ENCODE measurements at regions not wholly inside any gene's neighbourhood (a gene's known extent, or its start where the extent isn't known, plus 50 kb on each side); places are given as distances from the start of the nearest gene placed in this dataset.

DNA sequence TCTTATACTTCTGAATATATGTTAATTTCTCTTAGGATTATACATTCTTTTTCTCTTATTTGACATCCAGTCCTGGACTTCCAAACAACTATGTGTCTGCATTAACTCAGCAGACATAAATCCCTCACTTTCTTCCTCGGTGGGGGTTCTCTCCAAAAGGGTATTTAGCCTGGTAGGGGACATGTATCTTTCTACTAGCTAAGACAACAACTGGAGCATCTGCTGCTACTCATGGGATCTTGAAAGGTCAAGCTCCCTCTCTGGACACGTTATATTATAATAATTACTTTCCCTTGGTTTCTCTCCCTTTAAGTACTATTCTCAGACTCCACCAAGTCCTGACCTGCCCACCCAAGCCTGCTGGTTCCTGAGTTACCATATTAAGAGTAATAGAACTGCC is 983.7 kb upstream of the FLRT2 start:
- Histone ChIP-seq H3K4me3 (ENCODE audit: severe bottlenecking) (no peak overlapping the region), H3K27ac (ENCODE audit: poor library complexity, severe bottlenecking) (no peak overlapping the region), H3K27me3 (ENCODE audit: insufficient read depth, poor library complexity, severe bottlenecking) (no peaks in the 10 kb centered on the region), H3K4me1 (ENCODE audit: insufficient read depth, poor library complexity, severe bottlenecking) (no peaks in the 10 kb centered on the region), H3K9me3 (ENCODE audit: severe bottlenecking) (no peaks in the 10 kb centered on the region), H3K36me3 (ENCODE audit: low read depth) (no peaks in the 10 kb centered on the region)
- ATAC-seq (ENCODE audit: low read depth), result no peak
- DNase-seq (ENCODE audit: low spot score), result no peak
- TF ChIP-seq, protein P1, sequence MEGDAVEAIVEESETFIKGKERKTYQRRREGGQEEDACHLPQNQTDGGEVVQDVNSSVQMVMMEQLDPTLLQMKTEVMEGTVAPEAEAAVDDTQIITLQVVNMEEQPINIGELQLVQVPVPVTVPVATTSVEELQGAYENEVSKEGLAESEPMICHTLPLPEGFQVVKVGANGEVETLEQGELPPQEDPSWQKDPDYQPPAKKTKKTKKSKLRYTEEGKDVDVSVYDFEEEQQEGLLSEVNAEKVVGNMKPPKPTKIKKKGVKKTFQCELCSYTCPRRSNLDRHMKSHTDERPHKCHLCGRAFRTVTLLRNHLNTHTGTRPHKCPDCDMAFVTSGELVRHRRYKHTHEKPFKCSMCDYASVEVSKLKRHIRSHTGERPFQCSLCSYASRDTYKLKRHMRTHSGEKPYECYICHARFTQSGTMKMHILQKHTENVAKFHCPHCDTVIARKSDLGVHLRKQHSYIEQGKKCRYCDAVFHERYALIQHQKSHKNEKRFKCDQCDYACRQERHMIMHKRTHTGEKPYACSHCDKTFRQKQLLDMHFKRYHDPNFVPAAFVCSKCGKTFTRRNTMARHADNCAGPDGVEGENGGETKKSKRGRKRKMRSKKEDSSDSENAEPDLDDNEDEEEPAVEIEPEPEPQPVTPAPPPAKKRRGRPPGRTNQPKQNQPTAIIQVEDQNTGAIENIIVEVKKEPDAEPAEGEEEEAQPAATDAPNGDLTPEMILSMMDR (IDR thresholded peaks at IDR 0.05; ENCODE audit: poor library complexity, severe bottlenecking), result no peak

DNA sequence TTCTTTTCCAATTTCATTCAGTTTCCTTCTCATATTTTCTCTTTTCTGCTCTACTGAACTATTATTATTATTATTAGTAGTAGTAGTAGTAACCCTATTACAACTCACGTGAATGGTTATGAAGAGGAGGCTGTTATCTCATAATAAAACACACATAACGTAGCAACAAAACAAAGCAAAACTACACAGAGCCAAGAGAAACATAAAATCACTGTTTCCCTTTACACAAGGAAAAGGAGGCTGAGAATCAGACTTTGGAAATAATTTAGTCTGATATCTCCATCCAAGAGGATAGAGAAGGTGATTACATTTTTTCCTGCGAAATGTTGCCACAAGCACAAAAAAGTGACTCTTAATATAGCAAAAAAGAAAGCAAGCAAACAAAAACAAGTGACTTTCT is 975.8 kb upstream of the FLRT2 start:
- no peak for DNase-seq (ENCODE audit: low spot score)
- ATAC-seq (ENCODE audit: low read depth), result no peak
- Histone ChIP-seq H3K9me3 (ENCODE audit: severe bottlenecking) (no peaks in the 10 kb centered on the region), H3K4me1 (ENCODE audit: insufficient read depth, poor library complexity, severe bottlenecking) (no peaks in the 10 kb centered on the region), H3K27me3 (ENCODE audit: insufficient read depth, poor library complexity, severe bottlenecking) (peaks cover 4% of the 10 kb centered on the region), H3K36me3 (ENCODE audit: low read depth) (no peaks in the 10 kb centered on the region), H3K27ac (ENCODE audit: poor library complexity, severe bottlenecking) (no peak overlapping the region), H3K4me3 (ENCODE audit: severe bottlenecking) (no peak overlapping the region)
- TF ChIP-seq, protein P1 (IDR thresholded peaks at IDR 0.05; ENCODE audit: poor library complexity, severe bottlenecking), result no peak

DNA sequence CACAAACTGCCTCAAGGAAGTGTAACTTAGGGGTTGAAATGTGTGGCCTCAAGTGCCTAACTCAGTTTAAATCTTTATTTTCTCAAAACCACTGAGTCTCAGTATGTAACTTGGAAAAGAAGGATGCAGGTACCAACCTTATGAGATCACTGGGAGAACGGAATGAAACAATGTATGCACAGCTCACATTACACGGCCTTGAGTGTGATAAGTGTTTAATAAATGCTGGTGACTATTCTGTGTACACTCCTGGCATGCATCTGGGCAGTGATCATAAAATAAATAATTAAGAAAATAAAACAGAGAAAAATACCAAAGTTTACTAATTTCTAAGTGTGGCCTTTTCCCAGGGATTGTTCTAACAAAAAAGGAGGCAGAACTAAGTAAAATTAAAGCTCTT is 974.5 kb upstream of the FLRT2 start:
- Histone ChIP-seq H3K4me1 (ENCODE audit: insufficient read depth, poor library complexity, severe bottlenecking) (no peaks in the 10 kb centered on the region), H3K27me3 (ENCODE audit: insufficient read depth, poor library complexity, severe bottlenecking) (peaks cover 4% of the 10 kb centered on the region), H3K4me3 (ENCODE audit: severe bottlenecking) (no peak overlapping the region), H3K36me3 (ENCODE audit: low read depth) (no peaks in the 10 kb centered on the region), H3K9me3 (ENCODE audit: severe bottlenecking) (no peaks in the 10 kb centered on the region), H3K27ac (ENCODE audit: poor library complexity, severe bottlenecking) (no peak overlapping the region)
- TF ChIP-seq, protein P1 (IDR thresholded peaks at IDR 0.05; ENCODE audit: poor library complexity, severe bottlenecking), result no peak
- DNase-seq (ENCODE audit: low spot score), result no peak
- no peak for ATAC-seq (ENCODE audit: low read depth)

DNA sequence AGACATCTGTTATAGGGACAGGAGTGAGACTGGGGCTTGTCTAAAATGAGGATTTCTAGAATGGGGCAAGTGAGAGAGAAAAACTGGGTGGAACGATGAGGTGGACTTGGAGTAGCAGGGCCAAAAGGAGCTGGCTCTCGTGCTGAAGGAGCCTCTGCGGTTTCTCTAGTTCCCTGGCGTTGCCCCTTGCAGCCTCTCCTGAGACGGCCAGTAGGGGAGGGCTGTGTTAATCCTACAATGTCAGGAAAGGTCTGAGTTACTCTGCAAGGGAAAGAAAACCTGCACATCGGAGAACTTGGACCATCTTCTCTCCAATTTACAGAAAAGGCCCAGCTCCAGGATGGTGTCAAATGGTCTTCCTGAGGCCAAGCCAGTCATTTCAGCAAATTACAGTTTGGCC is 963.8 kb upstream of the FLRT2 start:
- no peak overlapping the region for H3K4me3 ChIP-seq (ENCODE audit: severe bottlenecking)
- TF ChIP-seq, protein P1 (IDR thresholded peaks at IDR 0.05; ENCODE audit: poor library complexity, severe bottlenecking), result no peak
- DNase-seq (ENCODE audit: low spot score), result no peak
- no peak for ATAC-seq (ENCODE audit: low read depth)
- H3K27ac ChIP-seq (ENCODE audit: poor library complexity, severe bottlenecking), result no peak overlapping the region
- no peaks in the 10 kb centered on the region for H3K4me1 ChIP-seq (ENCODE audit: insufficient read depth, poor library complexity, severe bottlenecking)
- no peaks in the 10 kb centered on the region for H3K9me3 ChIP-seq (ENCODE audit: severe bottlenecking)
- no peaks in the 10 kb centered on the region for H3K27me3 ChIP-seq (ENCODE audit: insufficient read depth, poor library complexity, severe bottlenecking)
- H3K36me3 ChIP-seq (ENCODE audit: low read depth), result no peaks in the 10 kb centered on the region

DNA sequence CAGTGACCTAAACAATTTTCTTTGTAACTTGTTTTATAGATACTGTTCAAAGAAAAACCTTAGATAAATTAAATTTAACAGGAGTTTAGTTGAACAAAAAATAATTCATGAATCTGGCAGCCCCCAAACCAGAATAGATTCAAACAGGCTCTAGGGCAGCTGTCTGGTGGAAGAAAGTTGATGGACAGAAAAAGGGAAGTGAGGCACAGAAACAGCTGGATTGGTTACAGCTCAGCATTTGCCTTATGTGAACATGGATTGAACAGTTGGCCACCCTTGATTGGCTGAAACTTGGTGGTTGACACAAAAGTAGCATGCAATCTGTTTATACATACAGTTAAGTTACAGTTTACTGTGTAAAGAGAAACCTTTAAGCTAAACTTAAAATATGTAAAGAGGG is 954.3 kb upstream of the FLRT2 start:
- H3K9me3 ChIP-seq (ENCODE audit: severe bottlenecking), result no peaks in the 10 kb centered on the region
- no peak for DNase-seq (ENCODE audit: low spot score)
- H3K4me1 ChIP-seq (ENCODE audit: insufficient read depth, poor library complexity, severe bottlenecking), result no peaks in the 10 kb centered on the region
- no peaks in the 10 kb centered on the region for H3K27me3 ChIP-seq (ENCODE audit: insufficient read depth, poor library complexity, severe bottlenecking)
- H3K36me3 ChIP-seq (ENCODE audit: low read depth), result no peaks in the 10 kb centered on the region
- ATAC-seq (ENCODE audit: low read depth), result no peak
- no peak overlapping the region for H3K4me3 ChIP-seq (ENCODE audit: severe bottlenecking)
- TF ChIP-seq, protein P1 (IDR thresholded peaks at IDR 0.05; ENCODE audit: poor library complexity, severe bottlenecking), result no peak
- H3K27ac ChIP-seq (ENCODE audit: poor library complexity, severe bottlenecking), result no peak overlapping the region

All from RWPE2 (cell line).